GM13976 (cell line): ENCODE measurements at regions not wholly inside any gene's neighbourhood (a gene's known extent, or its start where the extent isn't known, plus 50 kb on each side); places are given as distances from the start of the nearest gene placed in this dataset.

Experiments
- DNase-seq: peaks from one replicate; pipeline ENCODE4 v3.0.0; 2012; ENCODE audit warnings: low spot score
- in situ Hi-C: fragments of 300-500 bp; cut with MboI; formaldehyde crosslinking; loops from one replicate; pipeline ENCODE4 v1.12.0; 2022; ENCODE audit warnings: low sequenced_read_pairs, mixed read lengths, inconsistent platforms; ENCODE audit not compliant: unreplicated experiment
- TF ChIP-seq, protein P1 (sequence below): IDR thresholded peaks from 2 replicates; pipeline ENCODE4 v1.5.1; 2012; ENCODE audit warnings: borderline replicate concordance, mild to moderate bottlenecking; ENCODE audit not compliant: insufficient read depth; ENCODE audit errors: extremely low read depth, missing control alignments, control extremely low read depth

DNA sequence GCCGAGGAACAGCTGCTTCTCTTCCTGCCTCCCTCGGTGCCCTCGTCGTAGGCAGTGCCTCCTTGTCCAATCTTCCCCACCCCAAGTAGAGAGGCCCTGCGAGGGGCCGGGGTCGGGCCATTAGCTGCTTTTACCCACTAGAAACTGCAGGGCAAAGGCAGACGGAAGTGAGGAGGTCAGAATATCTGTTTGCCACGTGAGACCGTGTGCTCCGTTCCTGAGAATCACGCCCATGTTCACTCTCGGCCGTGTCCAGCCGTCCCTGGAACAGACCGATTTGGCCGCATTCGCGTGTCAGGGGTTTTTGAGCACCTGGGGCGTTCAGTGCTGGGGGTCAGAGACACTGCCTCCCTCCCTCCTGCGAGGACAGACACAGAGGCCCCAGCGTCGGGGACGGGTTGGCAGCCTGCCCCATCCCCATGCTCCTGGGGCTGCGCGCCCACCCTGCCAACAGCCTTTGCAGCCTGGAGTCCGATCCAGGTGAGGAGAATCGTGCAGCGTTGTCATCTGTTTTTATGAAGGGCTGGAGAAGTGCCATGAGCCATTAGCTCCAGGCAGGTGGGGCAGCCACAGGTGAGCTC is 982.2 kb downstream of the BRD1 start:
- TF ChIP-seq, protein P1, sequence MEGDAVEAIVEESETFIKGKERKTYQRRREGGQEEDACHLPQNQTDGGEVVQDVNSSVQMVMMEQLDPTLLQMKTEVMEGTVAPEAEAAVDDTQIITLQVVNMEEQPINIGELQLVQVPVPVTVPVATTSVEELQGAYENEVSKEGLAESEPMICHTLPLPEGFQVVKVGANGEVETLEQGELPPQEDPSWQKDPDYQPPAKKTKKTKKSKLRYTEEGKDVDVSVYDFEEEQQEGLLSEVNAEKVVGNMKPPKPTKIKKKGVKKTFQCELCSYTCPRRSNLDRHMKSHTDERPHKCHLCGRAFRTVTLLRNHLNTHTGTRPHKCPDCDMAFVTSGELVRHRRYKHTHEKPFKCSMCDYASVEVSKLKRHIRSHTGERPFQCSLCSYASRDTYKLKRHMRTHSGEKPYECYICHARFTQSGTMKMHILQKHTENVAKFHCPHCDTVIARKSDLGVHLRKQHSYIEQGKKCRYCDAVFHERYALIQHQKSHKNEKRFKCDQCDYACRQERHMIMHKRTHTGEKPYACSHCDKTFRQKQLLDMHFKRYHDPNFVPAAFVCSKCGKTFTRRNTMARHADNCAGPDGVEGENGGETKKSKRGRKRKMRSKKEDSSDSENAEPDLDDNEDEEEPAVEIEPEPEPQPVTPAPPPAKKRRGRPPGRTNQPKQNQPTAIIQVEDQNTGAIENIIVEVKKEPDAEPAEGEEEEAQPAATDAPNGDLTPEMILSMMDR, result no peak
- in situ Hi-C loops, result no loop called here
- no peak for DNase-seq

DNA sequence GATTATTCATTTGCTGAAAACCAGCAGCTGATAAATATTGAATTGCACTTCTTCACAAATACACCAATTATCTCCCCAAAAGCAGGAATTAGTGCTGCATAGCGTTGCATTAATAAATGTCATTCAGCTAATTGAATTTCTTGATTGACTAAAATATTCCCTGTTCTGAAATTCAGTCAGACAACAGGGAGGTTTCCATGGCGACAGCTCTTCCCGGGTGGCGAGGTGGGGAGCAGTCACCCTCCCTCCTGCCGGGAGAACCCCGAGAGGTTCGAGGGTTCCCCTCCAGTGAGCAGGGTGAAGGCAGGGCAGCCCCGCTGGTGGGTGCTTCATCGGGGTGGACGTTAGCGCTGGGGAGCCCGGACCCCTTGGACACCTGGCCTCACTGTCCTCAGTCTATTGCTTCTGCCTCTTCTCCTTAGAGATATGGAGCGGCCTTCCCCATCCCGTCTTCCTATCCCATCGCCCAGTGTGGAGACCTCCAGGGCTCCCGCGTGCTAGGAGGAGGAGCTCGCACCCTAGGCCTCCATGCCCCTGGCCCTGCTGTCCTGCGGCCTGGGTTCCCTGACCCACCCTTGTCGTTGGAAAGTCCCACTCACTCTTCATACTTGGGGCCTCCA is 983.5 kb downstream of the BRD1 start:
- TF ChIP-seq, protein P1, result no peak
- DNase-seq, result no peak
- in situ Hi-C loops, result no loop called here

DNA sequence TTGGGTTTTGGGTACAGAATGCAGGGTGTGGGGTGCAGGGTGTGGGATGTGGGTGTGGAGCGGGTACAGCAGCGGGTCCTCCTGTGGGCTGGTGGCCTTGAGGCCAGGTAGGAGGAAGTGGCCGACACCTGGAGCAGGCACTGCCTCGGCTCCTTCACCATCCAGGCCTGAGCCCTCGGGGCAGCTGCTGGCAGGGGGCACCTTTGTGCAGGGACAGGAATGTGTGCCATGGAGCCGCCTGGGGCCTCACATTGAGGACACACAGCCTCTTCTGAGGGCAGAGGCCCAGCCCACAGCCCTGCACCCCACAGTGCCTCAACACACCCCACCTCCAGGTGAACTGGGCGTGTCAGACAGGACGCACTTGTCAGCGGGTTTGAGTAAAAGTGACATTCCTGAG is 984.0 kb downstream of the BRD1 start:
- TF ChIP-seq, protein P1, result no peak
- DNase-seq, result no peak
- in situ Hi-C loops, result no loop called here

DNA sequence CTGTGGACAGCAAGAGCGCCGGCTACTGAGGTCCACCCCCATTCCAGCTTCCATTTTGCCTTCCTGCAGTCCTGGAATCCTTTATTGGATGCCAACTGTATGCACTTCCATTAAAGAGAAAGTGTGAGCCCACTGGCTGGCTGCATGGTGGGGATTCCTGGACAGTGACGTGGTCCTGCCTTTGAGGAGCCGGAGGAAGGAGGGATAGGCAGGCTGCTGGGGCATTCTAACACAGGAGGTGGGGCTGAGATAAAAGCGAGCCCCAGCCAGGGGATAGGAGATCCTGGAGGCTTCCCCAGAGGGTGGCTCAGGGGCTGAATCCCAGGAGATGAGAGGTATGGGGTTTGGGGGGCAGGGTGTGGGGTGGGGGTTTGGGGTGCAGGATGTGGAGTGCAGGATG is 984.7 kb downstream of the BRD1 start:
- in situ Hi-C loops, result no loop called here
- TF ChIP-seq, protein P1, result no peak
- DNase-seq, result no peak

DNA sequence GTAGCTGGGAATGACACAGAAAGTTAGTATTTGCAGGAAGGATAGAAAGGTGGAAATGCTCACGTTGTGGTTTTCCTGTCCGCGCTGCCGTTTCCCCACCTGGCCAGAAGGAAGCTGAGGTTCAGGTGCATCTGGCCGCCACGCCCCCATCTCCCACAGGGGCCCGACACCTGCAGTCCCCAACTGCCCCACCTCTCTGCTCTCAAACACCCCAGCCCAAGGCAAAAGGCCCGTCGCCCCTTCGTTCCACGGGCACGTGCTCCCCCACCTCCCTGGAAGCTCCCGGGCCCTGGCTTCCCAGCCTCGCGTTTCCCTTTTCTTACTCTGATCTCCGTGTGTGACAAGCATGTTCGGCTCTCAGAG is 985.1 kb downstream of the BRD1 start:
- no peak for DNase-seq
- in situ Hi-C loops, result no loop called here
- TF ChIP-seq, protein P1, result no peak

DNA sequence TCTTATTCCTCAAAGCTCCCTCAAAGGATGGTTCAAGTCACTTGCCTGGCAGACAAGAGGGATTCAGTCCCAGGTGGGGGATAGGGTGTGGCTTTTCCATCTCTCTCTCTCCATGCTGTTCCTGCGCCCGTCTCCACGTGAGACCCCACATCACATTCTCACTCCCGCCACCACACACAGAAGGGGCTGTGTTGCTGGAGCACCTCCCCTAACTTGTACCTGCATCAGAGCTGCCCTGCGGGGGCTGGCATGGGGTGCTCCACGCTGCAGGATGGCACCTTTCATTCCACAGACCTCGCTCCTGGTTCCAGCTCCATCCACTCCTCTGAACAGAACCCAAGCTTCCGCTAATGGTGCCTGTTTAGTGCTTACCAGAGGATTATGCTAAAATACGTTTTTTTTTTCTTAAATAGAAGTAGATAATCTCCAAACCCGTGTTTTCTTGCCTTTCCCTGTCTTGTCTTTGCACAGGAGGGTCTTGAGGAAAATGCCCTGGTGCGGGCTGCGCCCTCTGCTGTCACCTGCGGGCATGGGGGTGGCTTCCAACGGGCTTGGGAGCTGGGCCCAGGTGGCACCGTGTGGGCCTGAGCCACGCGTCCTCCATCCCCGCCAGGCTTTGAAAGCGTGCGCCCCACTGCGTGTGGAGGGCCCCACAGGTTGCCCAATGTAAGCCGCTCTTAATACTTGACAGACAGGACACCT is 985.6 kb downstream of the BRD1 start:
- TF ChIP-seq, protein P1, result no peak
- no peak for DNase-seq
- in situ Hi-C loops, result no loop called here
